IMR-90 (cell line): ENCODE measurements at regions not wholly inside any gene's neighbourhood (a gene's known extent, or its start where the extent isn't known, plus 50 kb on each side); places are given as distances from the start of the nearest gene placed in this dataset.

Experiments used
- BHLHE40 ChIP-seq: fragments of 150-350 bp; IDR thresholded peaks from 2 replicates; pipeline ENCODE4 v1.6.1; 2016; ENCODE audit warnings: mild to moderate bottlenecking, low read depth, low read length
- CHD1 ChIP-seq: IDR thresholded peaks from 2 replicates; pipeline ENCODE4 v1.6.1; 2012; ENCODE audit warnings: low read depth, low read length, improper control_type of control experiment
- CTCF ChIP-seq: conservative IDR thresholded peaks from 2 replicates; pipeline ENCODE4 v1.5.1; 2012; ENCODE audit warnings: mild to moderate bottlenecking, low read depth, low read length, improper control_type of control experiment
- ELK1 ChIP-seq: fragments of 150-350 bp; IDR thresholded peaks from 2 replicates; pipeline ENCODE4 v1.6.1; 2016; ENCODE audit warnings: low read depth, mild to moderate bottlenecking, low read length, moderate library complexity, borderline replicate concordance
- FOS ChIP-seq: fragments of 150-350 bp; IDR thresholded peaks from 2 replicates; pipeline ENCODE4 v1.6.1; 2016; ENCODE audit warnings: low read depth, low read length
- MAZ ChIP-seq: IDR thresholded peaks from 2 replicates; pipeline ENCODE4 v1.6.1; 2012; ENCODE audit warnings: low read depth, mild to moderate bottlenecking, low read length, improper control_type of control experiment, moderate library complexity, borderline replicate concordance
- MXI1 ChIP-seq: IDR thresholded peaks from 2 replicates; pipeline ENCODE4 v1.6.1; 2012; ENCODE audit warnings: low read depth, mild to moderate bottlenecking, low read length, moderate library complexity, borderline replicate concordance
- POLR2A ChIP-seq: IDR thresholded peaks from 2 replicates; pipeline ENCODE4 v1.6.1; 2012; ENCODE audit warnings: mild to moderate bottlenecking, low read depth, low read length
- RAD21 ChIP-seq: IDR thresholded peaks from 2 replicates; pipeline ENCODE4 v1.6.1; 2012; ENCODE audit warnings: low read length, improper control_type of control experiment
- RCOR1 ChIP-seq: IDR thresholded peaks from 2 replicates; pipeline ENCODE4 v1.6.1; 2012; ENCODE audit warnings: mild to moderate bottlenecking, low read length, improper control_type of control experiment; ENCODE audit not compliant: insufficient replicate concordance
- RFX5 ChIP-seq: IDR thresholded peaks from 2 replicates; pipeline ENCODE4 v1.8.0; 2012; ENCODE audit warnings: low read depth, mild to moderate bottlenecking, low read length, moderate library complexity
- SMC3 ChIP-seq: fragments of 150-350 bp; IDR thresholded peaks from 2 replicates; pipeline ENCODE4 v1.6.1; 2016; ENCODE audit warnings: low read depth, mild to moderate bottlenecking, antibody characterized with exemption, low read length, moderate library complexity
- USF2 ChIP-seq: fragments of 150-350 bp; IDR thresholded peaks from 2 replicates; pipeline ENCODE4 v1.6.1; 2017; ENCODE audit warnings: mild to moderate bottlenecking, antibody characterized with exemption, low read length, low read depth

- TF ChIP-seq CTCF (no peak), FOS (no peak), BHLHE40 (no peak), SMC3 (no peak), POLR2A (no peak), CHD1 (no peak), RAD21 (no peak), RFX5 (no peak), MXI1 (no peak), ELK1 (no peak), MAZ (no peak), USF2 (no peak), RCOR1 (no peak)
Observed at GRCh38 chr1:200311256-200311655, 98.6 kb downstream of the ZNF281 start.
